G401 (cell line): ENCODE measurements at regions not wholly inside any gene's neighbourhood (a gene's known extent, or its start where the extent isn't known, plus 50 kb on each side); places are given as distances from the start of the nearest gene placed in this dataset.
"Not testable (repeated sequence)": the region's sequence is repeated elsewhere in the genome, so short reads cannot be mapped to it uniquely, and the experiment has no call there.

ENCODE experiments used
- DNase-seq: peaks from one replicate; pipeline ENCODE4 v3.0.0-alpha.2; 2015; ENCODE audit warnings: low spot score
- in situ Hi-C: cut with HindIII; loops from 2 replicates; pipeline ENCODE4 v1.10.0; 2016; ENCODE audit warnings: low sequenced_read_pairs, mixed read lengths

DNA sequence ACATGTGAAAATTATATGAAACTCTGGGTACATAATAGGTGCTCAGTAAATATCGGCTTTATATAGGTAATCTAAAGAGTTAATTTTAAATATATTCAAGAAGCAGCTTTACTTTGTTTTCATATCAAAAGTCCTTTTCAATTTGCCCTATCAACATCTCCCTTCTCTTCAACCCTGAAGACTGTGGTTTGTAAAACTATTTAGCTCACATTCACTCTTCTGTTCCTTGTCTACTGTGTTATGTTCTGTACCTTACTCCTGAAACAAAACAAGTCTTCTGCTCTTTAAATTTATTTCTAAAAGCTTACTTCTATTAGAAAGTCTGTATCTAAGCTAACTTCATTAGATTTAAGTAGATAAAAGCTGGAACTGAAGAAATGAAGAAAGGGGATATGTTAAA, 301.7 kb upstream of the PMFBP1 start:
- DNase-seq, result no peak
- in situ Hi-C loops, result no loop called here

DNA sequence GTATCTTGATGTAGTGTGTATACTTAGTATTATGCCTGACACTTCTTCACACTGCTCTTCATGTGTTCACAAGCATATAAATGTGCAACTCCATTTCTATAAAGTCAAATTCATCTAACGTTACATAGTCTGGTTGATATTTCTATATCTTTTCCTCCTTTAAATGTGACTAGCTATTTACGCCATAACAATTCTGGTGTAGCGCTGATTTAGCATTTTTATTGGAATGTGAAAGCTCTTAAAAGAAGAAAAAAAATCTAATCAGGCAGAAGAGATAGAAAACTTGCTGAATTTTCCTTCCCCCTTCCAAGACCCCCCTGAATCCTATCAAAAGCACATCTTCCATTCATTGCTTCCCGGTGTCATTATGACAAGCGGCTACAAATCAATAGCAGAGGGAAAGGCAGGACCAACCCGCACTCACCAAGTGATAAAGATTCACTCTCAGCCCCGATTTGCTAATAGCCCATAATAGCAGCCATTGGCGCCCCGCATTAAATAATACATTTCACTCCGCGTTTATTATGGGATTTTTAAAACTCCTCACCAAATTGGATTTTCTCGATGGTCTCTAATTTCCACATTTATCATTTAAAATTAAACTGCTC, 299.5 kb upstream of the PMFBP1 start:
- no peak for DNase-seq
- in situ Hi-C loops, result no loop called here

DNA sequence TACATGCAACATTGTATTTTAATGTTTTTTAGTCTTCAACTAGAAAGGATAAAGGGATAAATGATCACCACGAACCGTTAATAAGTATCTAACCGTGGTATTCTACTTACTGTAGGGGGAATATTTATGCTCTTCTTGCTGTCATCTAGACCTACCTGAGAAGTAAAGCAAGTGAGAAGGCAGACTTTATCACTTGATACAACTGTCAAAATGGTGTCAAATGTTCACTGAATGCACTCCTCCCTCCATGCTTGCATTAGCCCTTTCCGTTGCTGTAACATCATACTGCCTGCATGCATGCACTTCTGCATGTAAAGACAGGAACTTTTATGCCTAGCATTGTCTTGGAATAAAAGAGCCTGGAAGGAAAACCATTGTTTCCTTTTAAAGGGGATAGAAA, 298.6 kb upstream of the PMFBP1 start:
- in situ Hi-C loops, result no loop called here
- DNase-seq, result no peak

DNA sequence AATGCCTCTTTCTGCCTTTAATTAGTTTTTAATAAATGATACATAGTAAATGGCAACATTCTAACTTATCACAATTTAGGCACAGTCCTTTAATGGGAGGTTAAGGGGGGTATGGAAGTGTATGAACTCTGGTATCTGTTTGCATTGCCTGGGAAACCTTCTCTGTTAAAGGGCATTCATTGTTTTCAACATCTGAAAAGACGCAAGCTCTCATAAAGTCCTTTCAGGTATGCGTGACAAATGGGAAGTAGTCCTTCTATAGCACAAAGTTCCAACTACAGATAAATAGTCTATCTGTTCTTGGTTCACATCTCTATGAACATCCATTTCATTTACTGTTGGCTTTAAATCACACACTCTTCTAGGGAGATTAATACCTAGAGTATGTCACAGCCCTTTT, 298.0 kb upstream of the PMFBP1 start:
- in situ Hi-C loops, result no loop called here
- DNase-seq, result no peak

DNA sequence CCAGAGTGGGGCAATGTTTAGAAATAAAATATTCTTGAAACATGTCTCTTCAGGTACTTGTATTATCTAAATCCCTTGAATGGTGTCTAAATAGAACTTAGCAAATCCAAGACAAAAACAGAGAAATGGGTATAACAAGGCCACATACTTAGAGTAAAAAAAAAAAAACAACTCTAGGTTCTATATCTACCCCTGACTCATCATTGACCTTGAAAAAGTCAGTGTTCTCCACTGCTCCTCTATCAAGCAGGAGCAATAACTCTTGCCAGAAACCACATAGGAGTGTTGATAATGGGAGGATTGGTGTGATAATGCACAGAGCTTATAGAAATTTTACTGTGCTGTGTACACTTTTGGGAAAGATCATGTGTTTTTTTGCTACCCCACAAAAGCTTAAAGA, 296.6 kb upstream of the PMFBP1 start:
- in situ Hi-C loops, result no loop called here
- DNase-seq, result no peak

DNA sequence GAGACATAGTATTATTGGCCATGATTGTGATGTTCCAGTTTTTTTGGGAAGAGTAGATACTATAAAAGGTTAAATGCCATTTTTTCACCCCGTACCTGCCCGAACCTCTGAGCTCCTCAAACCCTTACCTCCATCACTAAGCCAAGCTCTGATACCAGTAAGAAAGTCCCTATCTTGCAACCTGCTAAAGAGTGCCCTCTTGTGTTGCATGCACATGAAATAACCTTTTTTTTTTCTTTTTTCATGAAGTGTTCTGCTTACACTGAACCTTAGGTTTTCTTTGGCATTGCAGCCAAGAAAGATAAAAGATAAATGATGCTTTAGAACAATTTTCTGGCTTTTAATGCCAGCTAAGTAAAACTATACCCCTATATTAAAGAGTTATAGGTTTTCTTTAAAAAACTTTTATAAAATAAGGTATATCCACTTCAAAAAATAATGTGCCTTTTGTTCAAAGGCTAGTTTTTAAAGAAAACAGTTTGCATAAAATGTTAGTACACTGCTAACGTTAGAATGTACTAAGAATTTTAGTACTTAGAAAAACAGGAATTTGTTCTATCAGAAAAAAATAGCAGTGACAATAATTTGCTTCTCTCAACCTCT, 295.3 kb upstream of the PMFBP1 start:
- in situ Hi-C loops, result no loop called here
- DNase-seq, result peak; percentile 31

DNA sequence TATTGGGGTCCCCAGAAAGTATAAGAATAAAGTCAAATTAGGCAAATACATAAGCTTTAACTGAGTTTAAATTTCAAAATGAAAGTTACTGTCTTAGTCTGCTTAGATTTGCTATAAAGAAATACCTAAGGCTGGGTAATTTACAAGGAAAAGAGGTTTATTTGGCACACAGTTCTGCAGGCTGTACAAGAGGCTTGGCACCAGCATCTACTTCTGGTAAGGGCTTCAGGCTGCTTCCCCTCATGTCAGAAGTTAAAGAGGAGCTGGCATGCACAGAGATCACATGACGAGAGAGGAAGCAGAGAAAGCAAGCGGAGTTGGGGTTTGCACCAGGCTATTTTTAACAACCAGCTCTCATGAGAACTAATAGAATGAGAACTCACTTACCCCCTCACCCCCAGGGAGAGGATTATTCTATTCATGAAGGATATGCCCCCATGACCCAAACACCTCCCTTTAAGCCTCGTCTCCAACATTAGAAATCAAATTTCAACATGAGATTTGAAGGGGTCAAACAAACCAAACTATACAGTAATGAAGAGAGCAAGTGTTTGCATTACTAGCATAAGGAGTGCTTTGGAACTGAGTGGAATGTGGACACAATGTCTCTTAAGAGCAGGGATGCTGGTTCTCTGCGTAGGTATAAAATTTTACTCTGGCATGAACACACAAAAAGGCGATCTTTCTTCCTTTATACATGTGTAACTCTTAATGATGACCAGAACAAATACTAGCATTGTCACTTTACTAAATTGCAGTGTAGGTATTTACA, 292.8 kb upstream of the PMFBP1 start:
- in situ Hi-C loops, result no loop called here
- DNase-seq, result no peak

DNA sequence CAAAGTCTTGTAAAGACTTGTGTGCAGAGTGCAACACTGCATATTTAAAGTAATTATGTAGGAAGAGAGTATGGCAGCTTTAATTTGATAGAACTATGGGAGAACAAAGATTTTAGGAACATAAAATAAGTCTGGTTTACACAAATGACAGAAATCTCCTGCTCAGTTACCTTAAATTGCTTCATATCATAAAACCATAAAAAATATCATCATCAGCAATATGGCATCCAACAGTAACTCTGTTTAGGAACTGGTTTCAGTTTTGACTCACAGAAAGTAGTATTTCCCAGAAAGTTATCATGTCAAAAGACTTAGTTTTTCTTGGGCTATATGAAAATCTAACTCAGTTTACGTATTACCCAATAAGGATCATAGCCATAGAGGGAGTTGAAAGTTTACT, 292.1 kb upstream of the PMFBP1 start:
- in situ Hi-C loops, result no loop called here
- no peak for DNase-seq

- no peak for DNase-seq
- in situ Hi-C loops, result no loop called here
These were observed 286.1 kb upstream of the PMFBP1 start for GRCh38 chr16:72458035-72458434.

GRCh38 chr16:72457243-72457940, 285.4 kb upstream of the PMFBP1 start:
- in situ Hi-C loops, result no loop called here
- no peak for DNase-seq

GRCh38 chr16:72455743-72456659, 284.0 kb upstream of the PMFBP1 start:
- no peak for DNase-seq
- in situ Hi-C loops, result no loop called here

DNA sequence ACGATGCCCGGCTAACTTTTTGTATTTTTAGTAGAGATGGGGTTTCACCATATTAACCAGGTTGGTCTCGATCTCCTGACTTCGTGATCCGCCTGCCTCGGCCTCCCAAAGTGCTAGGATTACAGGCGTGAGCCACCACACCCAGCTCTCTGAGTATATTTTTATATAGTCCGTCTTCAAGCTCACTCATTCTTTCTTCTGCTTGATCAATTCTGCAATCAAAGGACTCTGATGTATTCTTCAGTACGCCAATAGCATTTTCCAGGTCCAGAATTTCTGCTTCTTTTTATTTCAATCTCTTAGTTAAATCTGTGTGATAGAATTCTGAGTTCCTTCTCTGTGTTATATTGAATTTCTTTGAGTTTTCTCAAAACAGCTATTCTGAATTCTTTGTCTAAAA, 281.9 kb upstream of the PMFBP1 start:
- DNase-seq, in situ Hi-C loops: not testable (repeated sequence)

DNA sequence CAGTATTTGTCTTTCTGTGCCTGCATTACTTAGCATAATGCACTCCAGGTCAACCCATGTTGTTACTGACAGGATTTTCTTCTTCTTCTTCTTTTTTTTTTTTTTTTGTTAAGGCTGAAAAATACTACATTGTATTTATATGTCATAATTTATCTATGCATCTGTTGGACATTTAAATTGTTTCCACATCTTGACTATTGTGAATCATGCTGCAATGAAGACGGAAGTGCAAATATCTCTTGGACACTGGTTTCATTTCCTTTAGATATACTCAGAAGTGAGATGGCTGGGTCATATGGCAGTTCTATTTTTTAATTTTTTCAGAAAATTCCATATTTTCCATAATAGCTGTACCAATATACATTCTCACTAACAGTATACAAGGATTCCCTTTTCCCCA, 272.7 kb upstream of the PMFBP1 start:
- in situ Hi-C loops, result no loop called here
- no peak for DNase-seq

GRCh38 chr16:72443809-72444208, 271.9 kb upstream of the PMFBP1 start:
- no peak for DNase-seq
- in situ Hi-C loops, result no loop called here

DNA sequence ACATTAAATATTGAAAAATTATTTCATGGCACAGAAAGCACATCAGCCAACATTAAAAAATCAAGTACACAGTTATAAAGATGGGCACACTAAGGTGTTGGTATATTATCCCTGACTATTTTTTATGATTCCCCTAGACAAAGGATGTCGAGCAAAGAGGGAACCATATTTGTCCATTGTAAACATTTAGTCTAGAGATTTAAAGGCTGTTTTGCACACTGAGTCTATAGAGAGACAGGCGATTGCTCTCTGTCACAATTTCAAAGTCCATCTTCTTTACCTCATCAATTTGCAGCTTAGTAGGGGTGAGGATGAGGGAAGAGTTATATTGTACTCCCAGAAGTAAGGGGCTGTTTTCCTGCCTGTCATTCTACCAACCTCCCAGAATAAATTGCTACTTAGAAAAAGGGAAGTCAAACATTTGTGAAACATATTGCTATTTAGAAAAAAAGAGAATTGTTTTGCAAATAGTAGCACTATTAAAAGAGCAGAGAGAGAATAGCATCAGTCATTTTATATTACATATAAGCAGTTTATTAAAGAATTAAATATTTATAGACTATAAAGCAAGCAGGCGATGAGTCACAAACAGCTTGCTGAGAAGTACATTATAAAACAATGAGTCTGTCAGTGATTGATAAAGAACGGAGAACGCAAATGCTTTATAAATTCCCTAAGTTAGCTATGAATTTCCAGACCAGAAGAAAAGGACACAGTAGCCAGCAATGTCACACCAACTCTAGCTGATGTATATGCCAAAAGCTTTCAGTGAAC, 270.6 kb upstream of the PMFBP1 start:
- DNase-seq, result no peak
- in situ Hi-C loops, result no loop called here

- in situ Hi-C loops, result no loop called here
- no peak for DNase-seq
These were observed 265.9 kb upstream of the PMFBP1 start for GRCh38 chr16:72437891-72438290.

- in situ Hi-C loops, result no loop called here
- no peak for DNase-seq
These were observed 262.2 kb upstream of the PMFBP1 start for GRCh38 chr16:72434159-72434558.

DNA sequence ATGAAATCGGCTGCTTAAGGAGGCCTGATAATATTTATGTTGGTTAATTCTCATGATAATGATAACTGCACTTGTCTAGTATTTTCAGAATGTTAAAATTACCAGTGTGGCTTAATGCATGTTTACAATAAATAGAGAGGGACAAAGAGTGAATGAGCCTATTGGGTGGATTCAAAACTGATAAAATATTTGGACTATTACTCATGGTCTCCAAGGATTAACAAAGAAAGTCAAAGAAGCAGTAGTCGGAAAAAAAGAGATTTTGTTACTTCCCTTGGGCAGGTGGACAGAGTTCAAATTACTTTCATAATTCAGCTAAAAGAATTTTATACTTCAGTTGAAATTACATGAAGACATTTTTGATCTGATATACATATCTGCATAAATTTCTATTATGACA, 258.2 kb upstream of the PMFBP1 start:
- no peak for DNase-seq

More for the DNA sequence above, 258.2 kb upstream of the PMFBP1 start:
- in situ Hi-C loops, result no loop called here
